Thymus (tissue), 11 donors: ENCODE measurements at regions not wholly inside any gene's neighbourhood (a gene's known extent, or its start where the extent isn't known, plus 50 kb on each side); places are given as distances from the start of the nearest gene placed in this dataset.

Source experiments
- DNase-seq, 9 donors: peaks; one replicate each; pipeline ENCODE4 v3.0.0-alpha.2; 2013; ENCODE audit warnings: low spot score in 9 of 9, low read depth in 6 of 9, missing footprints in 1 of 9
- H3K27ac ChIP-seq, 2 donors: one replicate each; pipeline ENCODE4 v1.5.1; 2013; ENCODE audit warnings: control low read depth in 1 of 2, low read depth in 1 of 2, low read length in 1 of 2, mild to moderate bottlenecking in 1 of 2, moderate library complexity in 1 of 2
- H3K27me3 ChIP-seq, 2 donors: one replicate each; pipeline ENCODE4 v1.5.1; 2013; ENCODE audit warnings: low read length in 1 of 2; ENCODE audit not compliant: control insufficient read depth in 2 of 2, insufficient read depth in 1 of 2
- H3K36me3 ChIP-seq, 2 donors: one replicate each; pipeline ENCODE4 v1.5.1; 2013; ENCODE audit warnings: low read length in 1 of 2, mild to moderate bottlenecking in 1 of 2, moderate library complexity in 1 of 2; ENCODE audit not compliant: control insufficient read depth in 2 of 2, insufficient read depth in 2 of 2
- H3K4me1 ChIP-seq, 2 donors: one replicate each; pipeline ENCODE4 v1.5.1; 2013; ENCODE audit warnings: low read length in 2 of 2; ENCODE audit not compliant: control insufficient read depth in 2 of 2, insufficient read depth in 2 of 2
- H3K4me3 ChIP-seq, 2 donors: one replicate each; pipeline ENCODE4 v1.5.1; 2013; ENCODE audit warnings: low read length in 2 of 2, control low read depth in 1 of 2, mild to moderate bottlenecking in 1 of 2
- H3K9me3 ChIP-seq, 2 donors: one replicate each; pipeline ENCODE4 v1.5.1; 2013; ENCODE audit warnings: low read length in 1 of 2, mild to moderate bottlenecking in 1 of 2; ENCODE audit not compliant: control insufficient read depth in 2 of 2, insufficient read depth in 1 of 2
- WGBS: extraction: QIAGEN DNeasy Blood & Tissue Kit; methylation state at CpG from one replicate; pipeline ENCODE4 v1.1.7; 2013; 5-methylcytosine and 5-hydroxymethylcytosine counted together
- donor health status: healthy.

GRCh38 chr10:93173967-93174845 lies 100.5 kb downstream of the CYP26A1 start:
- Histone ChIP-seq H3K9me3 (no peaks in the 10 kb centered on the region), H3K36me3 (no peaks in the 10 kb centered on the region), H3K4me3 (no peak overlapping the region), H3K27ac (no peak overlapping the region), H3K27me3 (no peaks in the 10 kb centered on the region), H3K4me1 (no peaks in the 10 kb centered on the region)
- WGBS: 90% methylated on average over 10 of the region's 10 CpGs
- no peak for DNase-seq

- Histone ChIP-seq H3K4me3 (no peak overlapping the region), H3K27ac (no peak overlapping the region), H3K27me3 (no peaks in the 10 kb centered on the region), H3K9me3 (no peaks in the 10 kb centered on the region), H3K4me1 (no peaks in the 10 kb centered on the region), H3K36me3 (no peaks in the 10 kb centered on the region)
- no peak for DNase-seq
- whole genome bisulfite sequencing: 95% methylated on average over 6 of the region's 6 CpGs
Measured at GRCh38 chr10:93175490-93175889, 101.8 kb downstream of the CYP26A1 start.

GRCh38 chr10:93177511-93177910 lies 103.8 kb downstream of the CYP26A1 start:
- Histone ChIP-seq H3K36me3 (no peaks in the 10 kb centered on the region), H3K27me3 (no peaks in the 10 kb centered on the region), H3K27ac (no peak overlapping the region), H3K4me1 (no peaks in the 10 kb centered on the region), H3K4me3 (no peak overlapping the region), H3K9me3 (no peaks in the 10 kb centered on the region)
- DNase-seq: no peak

GRCh38 chr10:93178226-93178625 lies 104.5 kb downstream of the CYP26A1 start:
- Histone ChIP-seq H3K27me3 (no peaks in the 10 kb centered on the region), H3K9me3 (no peaks in the 10 kb centered on the region), H3K36me3 (no peaks in the 10 kb centered on the region), H3K27ac (no peak overlapping the region), H3K4me1 (no peaks in the 10 kb centered on the region), H3K4me3 (no peak overlapping the region)
- no peak for DNase-seq

- Histone ChIP-seq H3K27me3 (no peaks in the 10 kb centered on the region), H3K9me3 (no peaks in the 10 kb centered on the region), H3K27ac (no peak overlapping the region), H3K4me3 (no peak overlapping the region), H3K4me1 (no peaks in the 10 kb centered on the region), H3K36me3 (no peaks in the 10 kb centered on the region)
- no peak for DNase-seq
- WGBS: 89% methylated on average over 14 of the region's 14 CpGs
Measured at GRCh38 chr10:93180482-93180931, 106.8 kb downstream of the CYP26A1 start.

- no peaks in the 10 kb centered on the region for H3K36me3 ChIP-seq
- H3K9me3 ChIP-seq: no peaks in the 10 kb centered on the region
- no peaks in the 10 kb centered on the region for H3K27me3 ChIP-seq
- WGBS: 87% methylated on average over 8 of the region's 8 CpGs
- H3K4me1 ChIP-seq: no peaks in the 10 kb centered on the region
- DNase-seq: no peak
- no peak overlapping the region for H3K4me3 ChIP-seq
- no peak overlapping the region for H3K27ac ChIP-seq
Measured at GRCh38 chr10:93181271-93182048, 107.8 kb downstream of the CYP26A1 start.

- Histone ChIP-seq H3K4me3 (no peak overlapping the region), H3K9me3 (no peaks in the 10 kb centered on the region), H3K4me1 (no peaks in the 10 kb centered on the region), H3K27ac (no peak overlapping the region), H3K27me3 (no peaks in the 10 kb centered on the region), H3K36me3 (no peaks in the 10 kb centered on the region)
- no peak for DNase-seq
- WGBS: 89% methylated on average over 4 of the region's 4 CpGs
Measured at GRCh38 chr10:93182049-93182327, 108.3 kb downstream of the CYP26A1 start.

- Histone ChIP-seq H3K4me3 (no peak overlapping the region), H3K36me3 (no peaks in the 10 kb centered on the region), H3K9me3 (no peaks in the 10 kb centered on the region), H3K27ac (no peak overlapping the region), H3K4me1 (no peaks in the 10 kb centered on the region), H3K27me3 (no peaks in the 10 kb centered on the region)
- DNase-seq: no peak
Measured at GRCh38 chr10:93182790-93183189, 109.1 kb downstream of the CYP26A1 start.

GRCh38 chr10:93186653-93187052 lies 113.0 kb downstream of the CYP26A1 start:
- no peak for DNase-seq
- no peak overlapping the region for H3K4me3 ChIP-seq
- H3K36me3 ChIP-seq: no peaks in the 10 kb centered on the region
- no peaks in the 10 kb centered on the region for H3K9me3 ChIP-seq
- WGBS: 89% methylated on average over 2 of the region's 2 CpGs
- no peaks in the 10 kb centered on the region for H3K4me1 ChIP-seq
- H3K27me3 ChIP-seq: no peaks in the 10 kb centered on the region
- H3K27ac ChIP-seq: no peak overlapping the region
